SK-N-SH treated with all-trans-retinoic acid at 6 μM for 48 hours (cell line): ENCODE measurements at regions not wholly inside any gene's neighbourhood (a gene's known extent, or its start where the extent isn't known, plus 50 kb on each side); places are given as distances from the start of the nearest gene placed in this dataset.

Experiments
- ATAC-seq: fragments of 200-7000 bp; cut with Tn5 transposase; 3 replicates; pipeline ENCODE4 v1.9.1; 2020; ENCODE audit warnings: mild to moderate bottlenecking, moderate library complexity
- ARNTL ChIP-seq: fragments of 450-650 bp; formaldehyde crosslinking; IDR thresholded peaks from 2 replicates; pipeline ENCODE4 v1.5.0; 2020; ENCODE audit warnings: low read depth, mild to moderate bottlenecking, moderate library complexity, borderline replicate concordance
- BACH2 ChIP-seq: fragments of 250-450 bp; sonication (Bioruptor Pico); IDR thresholded peaks from 2 replicates; pipeline ENCODE4 v1.9.0; 2021; ENCODE audit warnings: mild to moderate bottlenecking, borderline replicate concordance
- CSDC2 ChIP-seq: fragments of 250-450 bp; sonication (Bioruptor Pico); IDR thresholded peaks from 2 replicates; pipeline ENCODE4 v1.5.0; 2020; ENCODE audit warnings: mild to moderate bottlenecking, moderate library complexity
- GLIS3 ChIP-seq: fragments of 250-450 bp; sonication (Bioruptor Pico); IDR thresholded peaks from 2 replicates; pipeline ENCODE4 v1.5.0; 2020; ENCODE audit warnings: mild to moderate bottlenecking, moderate library complexity
- ISL1 ChIP-seq: fragments of 250-450 bp; sonication (Bioruptor Pico); IDR thresholded peaks from 2 replicates; pipeline ENCODE4 v2.1.2; 2022; ENCODE audit warnings: mild to moderate bottlenecking, moderate library complexity
- OSR1 ChIP-seq: fragments of 250-450 bp; sonication (Bioruptor Pico); IDR thresholded peaks from 2 replicates; pipeline ENCODE4 v1.8.0; 2022; ENCODE audit warnings: moderate library complexity, mild to moderate bottlenecking, inconsistent platforms
- PPARA ChIP-seq: fragments of 250-450 bp; sonication (Bioruptor Pico); IDR thresholded peaks from 2 replicates; pipeline ENCODE4 v1.5.0; 2020; ENCODE audit warnings: mild to moderate bottlenecking, borderline replicate concordance
- RARB ChIP-seq: fragments of 250-450 bp; sonication (Bioruptor Pico); IDR thresholded peaks from 2 replicates; pipeline ENCODE4 v1.8.0; 2021; ENCODE audit warnings: mild to moderate bottlenecking, moderate library complexity
- SNAI2 ChIP-seq: fragments of 250-450 bp; sonication (Bioruptor Pico); IDR thresholded peaks from 2 replicates; pipeline ENCODE4 v1.5.0; 2020; ENCODE audit warnings: mild to moderate bottlenecking, moderate library complexity
- TCF4 ChIP-seq: fragments of 250-450 bp; sonication (Bioruptor Pico); IDR thresholded peaks from 2 replicates; pipeline ENCODE4 v1.8.0; 2021; ENCODE audit warnings: mild to moderate bottlenecking, moderate library complexity, borderline replicate concordance
- TOX ChIP-seq: fragments of 250-450 bp; sonication (Bioruptor Pico); IDR thresholded peaks from 2 replicates; pipeline ENCODE4 v1.8.0; 2021; ENCODE audit warnings: mild to moderate bottlenecking, moderate library complexity, borderline replicate concordance
- ZC3H10 ChIP-seq: fragments of 250-450 bp; sonication (Bioruptor Pico); IDR thresholded peaks from 2 replicates; pipeline ENCODE4 v1.5.1; 2021; ENCODE audit warnings: mild to moderate bottlenecking, moderate library complexity
- ZFP3 ChIP-seq: fragments of 250-450 bp; sonication (Bioruptor Pico); IDR thresholded peaks from 2 replicates; pipeline ENCODE4 v1.5.0; 2020; ENCODE audit warnings: mild to moderate bottlenecking, moderate library complexity
- ZFP30 ChIP-seq: fragments of 450-650 bp; formaldehyde crosslinking; IDR thresholded peaks from 2 replicates; pipeline ENCODE4 v1.5.0; 2022; ENCODE audit warnings: mild to moderate bottlenecking, moderate library complexity
- ZNF70 ChIP-seq: fragments of 450-650 bp; formaldehyde crosslinking; IDR thresholded peaks from 2 replicates; pipeline ENCODE4 v1.5.0; 2020; ENCODE audit warnings: mild to moderate bottlenecking, moderate library complexity
- ZNF8 ChIP-seq: fragments of 450-650 bp; formaldehyde crosslinking; IDR thresholded peaks from 2 replicates; pipeline ENCODE4 v1.5.0; 2020; ENCODE audit warnings: mild to moderate bottlenecking, moderate library complexity
- TF ChIP-seq, protein P1 (sequence below): fragments of 250-450 bp; sonication (Bioruptor Pico); IDR thresholded peaks from 2 replicates; pipeline ENCODE4 v1.5.1; 2020; ENCODE audit warnings: low read depth, mild to moderate bottlenecking, moderate library complexity
- TF ChIP-seq, protein P2 (sequence below): fragments of 250-450 bp; sonication (Bioruptor Pico); IDR thresholded peaks from 2 replicates; pipeline ENCODE4 v1.8.0; 2020; ENCODE audit warnings: mild to moderate bottlenecking, moderate library complexity, borderline replicate concordance
- TF ChIP-seq, protein P3 (sequence below): fragments of 250-450 bp; sonication (Bioruptor Pico); IDR thresholded peaks from 2 replicates; pipeline ENCODE4 v1.5.1; 2021; ENCODE audit warnings: mild to moderate bottlenecking, moderate library complexity

DNA sequence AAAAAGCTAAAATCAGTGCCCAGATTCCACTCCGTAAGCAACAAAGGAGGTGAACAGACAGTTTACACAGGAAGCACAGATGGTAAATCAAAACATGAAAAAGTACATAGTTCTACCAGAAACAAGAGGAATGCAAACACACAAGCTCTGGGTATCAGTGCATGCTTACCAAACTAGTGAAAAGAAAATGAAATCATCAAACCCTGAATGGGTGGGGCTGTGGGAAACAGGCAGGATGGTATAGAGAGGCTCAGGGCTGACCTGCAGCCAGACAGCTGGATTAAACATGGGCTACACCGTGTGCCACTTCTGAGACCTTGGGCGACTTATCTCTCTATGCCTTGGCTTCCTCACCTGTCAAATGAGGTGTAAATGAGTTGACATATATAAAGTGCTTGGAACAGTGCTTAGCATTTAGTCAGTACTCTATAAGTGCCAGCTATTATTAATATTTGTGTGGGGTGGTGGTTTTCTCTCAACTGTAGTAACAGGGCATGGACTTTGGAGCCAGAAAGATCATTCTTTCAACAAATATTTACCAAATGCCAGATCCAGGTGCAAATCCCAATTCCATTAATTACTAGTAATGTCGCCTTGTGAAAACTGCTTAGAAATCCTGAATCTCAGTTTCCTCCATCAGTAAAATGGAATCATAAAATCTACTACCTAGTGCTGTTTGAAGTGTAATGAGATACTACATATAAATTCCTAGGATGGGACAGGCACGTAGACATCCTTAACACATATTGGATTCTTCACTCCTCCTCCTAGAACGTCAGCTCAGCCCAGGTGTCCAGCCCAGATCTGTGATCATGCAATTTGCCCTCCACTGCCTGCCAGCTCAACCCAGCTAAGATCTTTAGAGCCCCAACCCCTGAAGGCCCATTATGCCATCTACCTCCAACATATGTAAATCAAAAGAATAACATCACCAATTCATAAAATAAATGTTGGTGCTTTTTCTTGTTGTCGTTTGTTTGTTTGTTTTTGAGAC is 55.5 kb upstream of the SMAD3 start:
- no peak for TF ChIP-seq ZC3H10 (CRISPR knock-in tag)
- no peak for TF ChIP-seq ISL1 (CRISPR knock-in tag)
- no peak for ATAC-seq

DNA sequence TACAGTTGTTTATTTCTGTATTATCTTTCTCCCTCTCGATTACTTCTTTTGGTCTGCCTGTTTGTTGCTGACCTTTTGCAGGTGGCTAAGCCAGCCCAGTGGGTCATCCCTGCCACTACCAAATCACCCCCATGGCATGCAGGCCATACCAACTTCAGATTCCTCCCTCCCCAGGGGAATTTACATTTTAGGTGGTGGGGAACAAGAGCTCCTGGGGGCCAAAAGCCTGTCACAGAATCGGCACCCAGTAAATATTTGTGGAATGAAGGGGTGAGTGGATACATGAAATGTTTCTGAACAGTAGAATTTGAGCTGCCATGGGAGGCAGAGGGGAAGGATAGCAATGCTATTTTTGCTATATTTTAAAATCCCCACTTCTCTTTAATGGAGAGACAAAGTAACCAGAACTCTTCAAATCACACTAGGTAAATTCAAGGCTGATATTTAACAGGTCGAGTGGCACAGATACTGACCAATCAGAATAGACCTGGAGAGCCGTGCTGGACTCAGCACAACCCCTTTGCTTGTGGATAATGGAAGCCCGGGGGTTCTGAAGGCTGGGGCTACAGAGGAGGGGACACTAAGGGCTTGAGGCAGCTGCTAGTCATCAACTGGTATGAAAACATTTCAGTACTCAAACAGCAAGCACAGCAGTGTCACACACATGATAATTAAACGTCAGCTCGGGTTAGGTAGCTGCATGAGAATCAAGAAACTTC is 54.3 kb upstream of the SMAD3 start:
- ATAC-seq: peak; percentile 49
- no peak for TF ChIP-seq BACH2 (CRISPR knock-in tag)
- no peak for TF ChIP-seq OSR1
- no peak for TF ChIP-seq GLIS3
- TF ChIP-seq, protein P1, sequence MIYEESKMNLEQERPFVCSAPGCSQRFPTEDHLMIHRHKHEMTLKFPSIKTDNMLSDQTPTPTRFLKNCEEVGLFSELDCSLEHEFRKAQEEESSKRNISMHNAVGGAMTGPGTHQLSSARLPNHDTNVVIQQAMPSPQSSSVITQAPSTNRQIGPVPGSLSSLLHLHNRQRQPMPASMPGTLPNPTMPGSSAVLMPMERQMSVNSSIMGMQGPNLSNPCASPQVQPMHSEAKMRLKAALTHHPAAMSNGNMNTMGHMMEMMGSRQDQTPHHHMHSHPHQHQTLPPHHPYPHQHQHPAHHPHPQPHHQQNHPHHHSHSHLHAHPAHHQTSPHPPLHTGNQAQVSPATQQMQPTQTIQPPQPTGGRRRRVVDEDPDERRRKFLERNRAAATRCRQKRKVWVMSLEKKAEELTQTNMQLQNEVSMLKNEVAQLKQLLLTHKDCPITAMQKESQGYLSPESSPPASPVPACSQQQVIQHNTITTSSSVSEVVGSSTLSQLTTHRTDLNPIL (CRISPR knock-in tag): no peak
- TF ChIP-seq ZNF70 (CRISPR knock-in tag): no peak
- no peak for TF ChIP-seq ARNTL (CRISPR knock-in tag)
- TF ChIP-seq TCF4 (CRISPR knock-in tag): no peak
- TF ChIP-seq RARB: no peak
- no peak for TF ChIP-seq ZC3H10 (CRISPR knock-in tag)
- TF ChIP-seq ZNF8: no peak
- TF ChIP-seq ZFP30 (CRISPR knock-in tag): no peak
- TF ChIP-seq PPARA (CRISPR knock-in tag): no peak
- no peak for TF ChIP-seq SNAI2
- TF ChIP-seq ISL1 (CRISPR knock-in tag): no peak
- TF ChIP-seq ZFP3 (CRISPR knock-in tag): no peak

DNA sequence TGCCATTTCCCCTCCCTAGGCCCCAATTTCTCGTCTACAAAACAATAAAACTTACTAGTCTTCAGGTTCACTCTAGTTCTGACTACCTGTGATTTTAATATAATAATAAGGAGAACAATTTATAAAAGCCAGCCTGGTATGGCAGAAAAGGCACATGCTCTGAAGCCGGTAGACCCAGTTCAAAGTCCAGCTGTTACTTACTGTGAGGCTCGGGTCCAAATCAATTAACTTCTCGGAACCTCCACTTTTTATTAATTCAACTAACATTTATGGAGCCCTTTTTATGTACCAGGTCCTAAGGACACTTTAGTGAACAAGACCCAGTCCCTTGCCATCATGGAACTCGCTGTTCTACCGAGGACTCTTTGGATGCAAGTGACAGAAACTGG is 53.8 kb upstream of the SMAD3 start:
- ATAC-seq: no peak
- TF ChIP-seq CSDC2 (CRISPR knock-in tag) (no peak), ZC3H10 (CRISPR knock-in tag) (no peak), ZFP30 (CRISPR knock-in tag) (no peak), SNAI2 (no peak), ZNF8 (no peak), TOX (CRISPR knock-in tag) (no peak), GLIS3 (no peak), ZNF70 (CRISPR knock-in tag) (no peak)
- TF ChIP-seq, protein P2, sequence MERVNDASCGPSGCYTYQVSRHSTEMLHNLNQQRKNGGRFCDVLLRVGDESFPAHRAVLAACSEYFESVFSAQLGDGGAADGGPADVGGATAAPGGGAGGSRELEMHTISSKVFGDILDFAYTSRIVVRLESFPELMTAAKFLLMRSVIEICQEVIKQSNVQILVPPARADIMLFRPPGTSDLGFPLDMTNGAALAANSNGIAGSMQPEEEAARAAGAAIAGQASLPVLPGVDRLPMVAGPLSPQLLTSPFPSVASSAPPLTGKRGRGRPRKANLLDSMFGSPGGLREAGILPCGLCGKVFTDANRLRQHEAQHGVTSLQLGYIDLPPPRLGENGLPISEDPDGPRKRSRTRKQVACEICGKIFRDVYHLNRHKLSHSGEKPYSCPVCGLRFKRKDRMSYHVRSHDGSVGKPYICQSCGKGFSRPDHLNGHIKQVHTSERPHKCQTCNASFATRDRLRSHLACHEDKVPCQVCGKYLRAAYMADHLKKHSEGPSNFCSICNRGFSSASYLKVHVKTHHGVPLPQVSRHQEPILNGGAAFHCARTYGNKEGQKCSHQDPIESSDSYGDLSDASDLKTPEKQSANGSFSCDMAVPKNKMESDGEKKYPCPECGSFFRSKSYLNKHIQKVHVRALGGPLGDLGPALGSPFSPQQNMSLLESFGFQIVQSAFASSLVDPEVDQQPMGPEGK (CRISPR knock-in tag): no peak
- TF ChIP-seq, protein P3, sequence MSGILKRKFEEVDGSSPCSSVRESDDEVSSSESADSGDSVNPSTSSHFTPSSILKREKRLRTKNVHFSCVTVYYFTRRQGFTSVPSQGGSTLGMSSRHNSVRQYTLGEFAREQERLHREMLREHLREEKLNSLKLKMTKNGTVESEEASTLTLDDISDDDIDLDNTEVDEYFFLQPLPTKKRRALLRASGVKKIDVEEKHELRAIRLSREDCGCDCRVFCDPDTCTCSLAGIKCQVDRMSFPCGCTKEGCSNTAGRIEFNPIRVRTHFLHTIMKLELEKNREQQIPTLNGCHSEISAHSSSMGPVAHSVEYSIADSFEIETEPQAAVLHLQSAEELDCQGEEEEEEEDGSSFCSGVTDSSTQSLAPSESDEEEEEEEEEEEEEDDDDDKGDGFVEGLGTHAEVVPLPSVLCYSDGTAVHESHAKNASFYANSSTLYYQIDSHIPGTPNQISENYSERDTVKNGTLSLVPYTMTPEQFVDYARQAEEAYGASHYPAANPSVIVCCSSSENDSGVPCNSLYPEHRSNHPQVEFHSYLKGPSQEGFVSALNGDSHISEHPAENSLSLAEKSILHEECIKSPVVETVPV (CRISPR knock-in tag): no peak

DNA sequence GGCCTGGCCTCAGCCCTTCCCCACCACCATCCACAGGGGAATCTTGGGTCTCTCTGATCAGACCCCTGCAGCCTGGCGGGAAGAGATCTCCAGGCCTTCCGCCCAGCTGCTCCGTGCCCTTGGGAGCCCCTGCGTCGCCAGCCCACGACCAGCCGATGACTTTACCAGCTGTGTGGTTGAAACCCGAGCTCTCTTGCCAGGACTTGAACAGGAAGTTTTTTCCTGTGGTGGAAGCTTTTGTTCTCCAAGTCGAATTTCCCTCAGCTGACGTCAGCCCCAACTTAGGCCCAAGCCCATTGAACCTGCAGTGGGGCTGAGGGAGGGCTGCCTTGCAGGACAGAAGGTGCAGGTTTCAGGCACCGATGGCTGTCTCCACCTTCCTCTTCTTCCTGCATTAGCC is 51.7 kb upstream of the SMAD3 start:
- TF ChIP-seq PPARA (CRISPR knock-in tag): no peak
- peak; percentile 31 for ATAC-seq
